IMR-90 (cell line): ENCODE measurements at regions not wholly inside any gene's neighbourhood (a gene's known extent, or its start where the extent isn't known, plus 50 kb on each side); places are given as distances from the start of the nearest gene placed in this dataset.

Experiments used
- ATAC-seq: fragments of 200-7000 bp; cut with Tn5 transposase; 2 replicates; pipeline ENCODE4 v1.9.1; 2020; ENCODE audit warnings: low read depth, mild to moderate bottlenecking, moderate library complexity
- BruUV-seq: library from RNA; stranded (reverse); fragments of 400-500 nt; replicated peaks from 2 replicates; lab custom pipeline; 2021; lab: Mats Ljungman, UMichigan
- CTCF ChIA-PET: fragments of 300-600 bp; formaldehyde crosslinking; extraction: SDS; loops from one replicate; lab custom pipeline; 2021; ENCODE audit warnings: antibody characterized with exemption; lab: Yijun Ruan, JAX
- POLR2A ChIA-PET: fragments of 300-600 bp; sonication (Branson Sonifier 250); formaldehyde crosslinking; loops from one replicate; lab custom pipeline; 2022; ENCODE audit warnings: antibody characterized with exemption; ENCODE audit not compliant: unreplicated experiment; lab: Charles Lee
- DNase-seq: peaks from one replicate; pipeline ENCODE4 v3.0.0; 2013
- H2AFZ ChIP-seq: replicated peaks from 2 replicates; pipeline ENCODE3; 2013; ENCODE audit warnings: low read length, mild to moderate bottlenecking; ENCODE audit not compliant: poor library complexity
- H2AK5ac ChIP-seq: 2 replicates; pipeline ENCODE4 v1.6.1; 2013; ENCODE audit warnings: low read depth, low read length, inconsistent platforms
- H2AK9ac ChIP-seq: replicated peaks from 2 replicates; pipeline ENCODE3; 2013; ENCODE audit warnings: mild to moderate bottlenecking, low read depth, low read length, moderate library complexity; ENCODE audit not compliant: poor library complexity
- H2BK120ac ChIP-seq: 2 replicates; pipeline ENCODE4 v1.6.1; 2013; ENCODE audit warnings: low read depth, low read length, inconsistent platforms
- H2BK15ac ChIP-seq: 3 replicates; pipeline ENCODE4 v1.6.1; 2013; ENCODE audit warnings: low read depth, low read length, inconsistent platforms
- H2BK20ac ChIP-seq: 2 replicates; pipeline ENCODE4 v1.6.1; 2013; ENCODE audit warnings: low read depth, mild to moderate bottlenecking, inconsistent platforms, low read length, moderate library complexity
- H2BK5ac ChIP-seq: 2 replicates; pipeline ENCODE4 v1.6.1; 2013; ENCODE audit warnings: mild to moderate bottlenecking, low read depth, low read length, inconsistent platforms; ENCODE audit not compliant: poor library complexity, severe bottlenecking
- H3K14ac ChIP-seq: replicated peaks from 2 replicates; pipeline ENCODE4 v1.6.1; 2013; ENCODE audit warnings: low read depth, low read length, inconsistent platforms
- H3K18ac ChIP-seq: 2 replicates; pipeline ENCODE4 v1.6.1; 2013; ENCODE audit warnings: low read depth, low read length, control low read depth
- H3K23ac ChIP-seq: 2 replicates; pipeline ENCODE4 v1.6.1; 2013; ENCODE audit warnings: low read depth, low read length, inconsistent platforms
- H3K27ac ChIP-seq: 2 replicates; pipeline ENCODE4 v1.5.1; 2013; ENCODE audit warnings: mild to moderate bottlenecking, control low read depth, low read length; ENCODE audit not compliant: insufficient read depth
- H3K27me3 ChIP-seq: 2 replicates; pipeline ENCODE4 v1.6.1; 2013; ENCODE audit warnings: low read length; ENCODE audit not compliant: control insufficient read depth, insufficient read depth
- H3K36me3 ChIP-seq: 2 replicates; pipeline ENCODE4 v1.6.1; 2013; ENCODE audit warnings: low read length, mixed read lengths; ENCODE audit not compliant: control insufficient read depth, insufficient read depth
- H3K4ac ChIP-seq: 2 replicates; pipeline ENCODE4 v1.6.1; 2013; ENCODE audit warnings: low read depth, low read length, inconsistent platforms
- H3K4me1 ChIP-seq: 2 replicates; pipeline ENCODE4 v1.6.1; 2013; ENCODE audit warnings: low read length, mixed read lengths; ENCODE audit not compliant: control insufficient read depth, insufficient read depth
- H3K4me2 ChIP-seq: 2 replicates; pipeline ENCODE4 v1.6.1; 2013; ENCODE audit warnings: low read depth, mild to moderate bottlenecking, control low read depth, low read length, moderate library complexity
- H3K4me3 ChIP-seq: 2 replicates; pipeline ENCODE4 v1.5.1; 2013; ENCODE audit warnings: low read depth, mild to moderate bottlenecking, control low read depth, low read length, moderate library complexity; ENCODE audit not compliant: insufficient read depth
- H3K56ac ChIP-seq: 2 replicates; pipeline ENCODE4 v1.6.1; 2013; ENCODE audit warnings: low read length, inconsistent platforms; ENCODE audit not compliant: insufficient read depth; ENCODE audit errors: extremely low read depth
- H3K79me1 ChIP-seq, 2 experiments: 2 replicates each; pipeline ENCODE4 v1.6.1; 2013; ENCODE audit warnings: low read length in 2 of 2, inconsistent platforms in 1 of 2, low read depth in 1 of 2
- H3K9ac ChIP-seq: 2 replicates; pipeline ENCODE4 v1.6.1; 2013; ENCODE audit warnings: low read depth, low read length, control low read depth
- H3K9me1 ChIP-seq: 2 replicates; pipeline ENCODE4 v1.6.1; 2013; ENCODE audit warnings: low read length, inconsistent platforms; ENCODE audit not compliant: insufficient read depth
- H3K9me3 ChIP-seq: 2 replicates; pipeline ENCODE4 v1.6.1; 2013; ENCODE audit warnings: low read length; ENCODE audit not compliant: control insufficient read depth, insufficient read depth
- H4K20me1 ChIP-seq: 2 replicates; pipeline ENCODE4 v1.6.1; 2013; ENCODE audit warnings: low read length, inconsistent platforms; ENCODE audit not compliant: insufficient read depth
- H4K5ac ChIP-seq: 2 replicates; pipeline ENCODE4 v1.6.1; 2013; ENCODE audit warnings: mild to moderate bottlenecking, low read depth, low read length, control low read depth
- H4K8ac ChIP-seq, 2 experiments: 2 replicates each; pipeline ENCODE4 v1.6.1; 2013; ENCODE audit warnings: low read depth in 2 of 2, low read length in 2 of 2, control low read depth in 1 of 2, inconsistent platforms in 1 of 2
- H4K91ac ChIP-seq: 2 replicates; pipeline ENCODE4 v1.6.1; 2013; ENCODE audit warnings: low read depth, low read length, inconsistent platforms; ENCODE audit not compliant: insufficient read depth
- BHLHE40 ChIP-seq: fragments of 150-350 bp; IDR thresholded peaks from 2 replicates; pipeline ENCODE4 v1.6.1; 2016; ENCODE audit warnings: mild to moderate bottlenecking, low read depth, low read length
- ELK1 ChIP-seq: fragments of 150-350 bp; IDR thresholded peaks from 2 replicates; pipeline ENCODE4 v1.6.1; 2016; ENCODE audit warnings: low read depth, mild to moderate bottlenecking, low read length, moderate library complexity, borderline replicate concordance
- FOS ChIP-seq: fragments of 150-350 bp; IDR thresholded peaks from 2 replicates; pipeline ENCODE4 v1.6.1; 2016; ENCODE audit warnings: low read depth, low read length
- MAFK ChIP-seq: IDR thresholded peaks from 2 replicates; pipeline ENCODE4 v1.6.1; 2012; ENCODE audit warnings: low read depth, low read length, improper control_type of control experiment
- MAZ ChIP-seq: IDR thresholded peaks from 2 replicates; pipeline ENCODE4 v1.6.1; 2012; ENCODE audit warnings: low read depth, mild to moderate bottlenecking, low read length, improper control_type of control experiment, moderate library complexity, borderline replicate concordance
- MXI1 ChIP-seq: IDR thresholded peaks from 2 replicates; pipeline ENCODE4 v1.6.1; 2012; ENCODE audit warnings: low read depth, mild to moderate bottlenecking, low read length, moderate library complexity, borderline replicate concordance
- NFE2L2 ChIP-seq: fragments of 150-350 bp; IDR thresholded peaks from 2 replicates; pipeline ENCODE4 v1.6.1; 2016; ENCODE audit warnings: low read depth, mild to moderate bottlenecking, low read length
- RAD21 ChIP-seq: IDR thresholded peaks from 2 replicates; pipeline ENCODE4 v1.6.1; 2012; ENCODE audit warnings: low read length, improper control_type of control experiment
- RCOR1 ChIP-seq: IDR thresholded peaks from 2 replicates; pipeline ENCODE4 v1.6.1; 2012; ENCODE audit warnings: mild to moderate bottlenecking, low read length, improper control_type of control experiment; ENCODE audit not compliant: insufficient replicate concordance
- dilution Hi-C: fragments of 300-500 bp; cut with HindIII; formaldehyde crosslinking; loops from one replicate; pipeline ENCODE4 v1.14.3; 2018; ENCODE audit warnings: low sequenced_read_pairs; ENCODE audit not compliant: unreplicated experiment
- in situ Hi-C: fragments of 300-500 bp; cut with MboI; formaldehyde crosslinking; loops from 3 replicates; pipeline ENCODE4 v1.14.3; 2019; ENCODE audit warnings: low sequenced_read_pairs, inconsistent platforms, mixed read lengths
- intact Hi-C: fragments of 100-400 bp; cut with micrococcal nuclease; formaldehyde crosslinking; loops from 2 replicates; pipeline ENCODE4 v1.10.0; 2022
- TF ChIP-seq, protein P1 (sequence below): fragments of 150-350 bp; IDR thresholded peaks from 2 replicates; pipeline ENCODE4 v1.6.1; 2017; ENCODE audit warnings: mild to moderate bottlenecking, antibody characterized with exemption, low read length, low read depth
- TF ChIP-seq, protein P2 (sequence below): conservative IDR thresholded peaks from 2 replicates; pipeline ENCODE4 v1.5.1; 2012; ENCODE audit warnings: mild to moderate bottlenecking, low read depth, low read length, improper control_type of control experiment

GRCh38 chr10:55002420-55002819, 201.4 kb upstream of the PCDH15 start:
- CTCF ChIA-PET = no interaction called here
- ATAC-seq = no peak
- dilution Hi-C loops = no loop called here

More at GRCh38 chr10:55002420-55002819, 201.4 kb upstream of the PCDH15 start:
- H3K4me1 ChIP-seq = no peaks in the 10 kb centered on the region
- H3K14ac ChIP-seq = no peak overlapping the region
- no peak overlapping the region for H3K56ac ChIP-seq
- H3K9ac ChIP-seq = no peak overlapping the region
- no peaks in the 10 kb centered on the region for H3K9me1 ChIP-seq
- POLR2A ChIA-PET = no interaction called here
- TF ChIP-seq BHLHE40 (no peak), NFE2L2 (no peak), RCOR1 (no peak), MAZ (no peak), MXI1 (no peak), ELK1 (no peak), MAFK (no peak), RAD21 (no peak), FOS (no peak)
- TF ChIP-seq, protein P1, sequence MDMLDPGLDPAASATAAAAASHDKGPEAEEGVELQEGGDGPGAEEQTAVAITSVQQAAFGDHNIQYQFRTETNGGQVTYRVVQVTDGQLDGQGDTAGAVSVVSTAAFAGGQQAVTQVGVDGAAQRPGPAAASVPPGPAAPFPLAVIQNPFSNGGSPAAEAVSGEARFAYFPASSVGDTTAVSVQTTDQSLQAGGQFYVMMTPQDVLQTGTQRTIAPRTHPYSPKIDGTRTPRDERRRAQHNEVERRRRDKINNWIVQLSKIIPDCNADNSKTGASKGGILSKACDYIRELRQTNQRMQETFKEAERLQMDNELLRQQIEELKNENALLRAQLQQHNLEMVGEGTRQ = no peak
- TF ChIP-seq, protein P2, sequence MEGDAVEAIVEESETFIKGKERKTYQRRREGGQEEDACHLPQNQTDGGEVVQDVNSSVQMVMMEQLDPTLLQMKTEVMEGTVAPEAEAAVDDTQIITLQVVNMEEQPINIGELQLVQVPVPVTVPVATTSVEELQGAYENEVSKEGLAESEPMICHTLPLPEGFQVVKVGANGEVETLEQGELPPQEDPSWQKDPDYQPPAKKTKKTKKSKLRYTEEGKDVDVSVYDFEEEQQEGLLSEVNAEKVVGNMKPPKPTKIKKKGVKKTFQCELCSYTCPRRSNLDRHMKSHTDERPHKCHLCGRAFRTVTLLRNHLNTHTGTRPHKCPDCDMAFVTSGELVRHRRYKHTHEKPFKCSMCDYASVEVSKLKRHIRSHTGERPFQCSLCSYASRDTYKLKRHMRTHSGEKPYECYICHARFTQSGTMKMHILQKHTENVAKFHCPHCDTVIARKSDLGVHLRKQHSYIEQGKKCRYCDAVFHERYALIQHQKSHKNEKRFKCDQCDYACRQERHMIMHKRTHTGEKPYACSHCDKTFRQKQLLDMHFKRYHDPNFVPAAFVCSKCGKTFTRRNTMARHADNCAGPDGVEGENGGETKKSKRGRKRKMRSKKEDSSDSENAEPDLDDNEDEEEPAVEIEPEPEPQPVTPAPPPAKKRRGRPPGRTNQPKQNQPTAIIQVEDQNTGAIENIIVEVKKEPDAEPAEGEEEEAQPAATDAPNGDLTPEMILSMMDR = no peak
- no peak overlapping the region for H4K8ac ChIP-seq
- no peak overlapping the region for H3K27ac ChIP-seq
- H3K79me1 ChIP-seq = no peaks in the 10 kb centered on the region
- no peak overlapping the region for H4K91ac ChIP-seq
- no TSS peak for BruUV-seq
- no peak overlapping the region for H2BK5ac ChIP-seq
- no peak overlapping the region for H2BK20ac ChIP-seq
- no peak overlapping the region for H4K5ac ChIP-seq
- no peak overlapping the region for H2BK120ac ChIP-seq
- no peak overlapping the region for H2AK9ac ChIP-seq
- no peak overlapping the region for H2AK5ac ChIP-seq
- H2BK15ac ChIP-seq = no peak overlapping the region
- no peaks in the 10 kb centered on the region for H3K27me3 ChIP-seq
- no peaks in the 10 kb centered on the region for H3K9me3 ChIP-seq
- H3K36me3 ChIP-seq = no peaks in the 10 kb centered on the region
- H3K23ac ChIP-seq = no peak overlapping the region
- H4K20me1 ChIP-seq = no peaks in the 10 kb centered on the region
- intact Hi-C loops = no loop called here
- no peak overlapping the region for H3K4ac ChIP-seq
- H3K4me3 ChIP-seq = no peak overlapping the region
- in situ Hi-C loops = no loop called here
- no peak overlapping the region for H3K4me2 ChIP-seq
- no peak for DNase-seq
- no peak overlapping the region for H3K18ac ChIP-seq
- H2AFZ ChIP-seq = no peak overlapping the region
